ENCODE measurements at regions not wholly inside any gene's neighbourhood (a gene's known extent, or its start where the extent isn't known, plus 50 kb on each side); places are given as distances from the start of the nearest gene placed in this dataset.

GRCh38 chr3:189534531-189534930 is 96.7 kb upstream of the TP63 start:
- TF ChIP-seq JUN (IDR thresholded peaks at IDR 0.05), result no peak
- no peak for TF ChIP-seq POLR2A (IDR thresholded peaks at IDR 0.05; ENCODE audit: low read length)
- TF ChIP-seq RFX5 (IDR thresholded peaks at IDR 0.05), result no peak
- TF ChIP-seq RAD21 (conservative IDR thresholded peaks at IDR 0.05 in 1 of 2, IDR thresholded peaks at IDR 0.05 in 1 of 2), result no peak
- TF ChIP-seq CTCF (IDR thresholded peaks at IDR 0.05), result no peak
- no peak for TF ChIP-seq MAX (IDR thresholded peaks at IDR 0.05)
- TF ChIP-seq, protein P1, sequence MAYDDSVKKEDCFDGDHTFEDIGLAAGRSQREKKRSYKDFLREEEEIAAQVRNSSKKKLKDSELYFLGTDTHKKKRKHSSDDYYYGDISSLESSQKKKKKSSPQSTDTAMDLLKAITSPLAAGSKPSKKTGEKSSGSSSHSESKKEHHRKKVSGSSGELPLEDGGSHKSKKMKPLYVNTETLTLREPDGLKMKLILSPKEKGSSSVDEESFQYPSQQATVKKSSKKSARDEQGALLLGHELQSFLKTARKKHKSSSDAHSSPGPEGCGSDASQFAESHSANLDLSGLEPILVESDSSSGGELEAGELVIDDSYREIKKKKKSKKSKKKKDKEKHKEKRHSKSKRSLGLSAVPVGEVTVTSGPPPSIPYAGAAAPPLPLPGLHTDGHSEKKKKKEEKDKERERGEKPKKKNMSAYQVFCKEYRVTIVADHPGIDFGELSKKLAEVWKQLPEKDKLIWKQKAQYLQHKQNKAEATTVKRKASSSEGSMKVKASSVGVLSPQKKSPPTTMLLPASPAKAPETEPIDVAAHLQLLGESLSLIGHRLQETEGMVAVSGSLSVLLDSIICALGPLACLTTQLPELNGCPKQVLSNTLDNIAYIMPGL (CRISPR knock-in tag; IDR thresholded peaks at IDR 0.05; ENCODE audit: borderline replicate concordance), result no peak
- no peak for TF ChIP-seq GATA3 (IDR thresholded peaks at IDR 0.05; ENCODE audit: borderline replicate concordance)
- TF ChIP-seq MYC (IDR thresholded peaks at IDR 0.05; ENCODE audit: borderline replicate concordance, low read length), result no peak

Measured in A549 (cell line).